ENCODE measurements at regions not wholly inside any gene's neighbourhood (a gene's known extent, or its start where the extent isn't known, plus 50 kb on each side); places are given as distances from the start of the nearest gene placed in this dataset.

GRCh38 chr12:64931321-64931720 is 106.9 kb downstream of the TBC1D30 start:
- DNase-seq (ENCODE audit: low read depth) = no peak

- no peak for DNase-seq (ENCODE audit: low read depth)
Observed at GRCh38 chr12:64931981-64932380, 107.5 kb downstream of the TBC1D30 start.

GRCh38 chr12:64933791-64934190 is 109.3 kb downstream of the TBC1D30 start:
- no peak for DNase-seq (ENCODE audit: low read depth)

- DNase-seq (ENCODE audit: low read depth) = no peak
Observed at GRCh38 chr12:64937452-64937851, 113.0 kb downstream of the TBC1D30 start.

GRCh38 chr12:64938179-64938578 is 113.7 kb downstream of the TBC1D30 start:
- no peak for DNase-seq (ENCODE audit: low read depth)

GRCh38 chr12:64943686-64944085 is 119.2 kb downstream of the TBC1D30 start:
- DNase-seq (ENCODE audit: low read depth) = peak; percentile 46

GRCh38 chr12:64944966-64945365 is 120.5 kb downstream of the TBC1D30 start:
- no peak for DNase-seq (ENCODE audit: low read depth)

GRCh38 chr12:64946132-64946829 is 121.8 kb downstream of the TBC1D30 start:
- no peak for DNase-seq (ENCODE audit: low read depth)

- no peak for DNase-seq (ENCODE audit: low read depth)
Observed at GRCh38 chr12:64950711-64951298, 126.4 kb downstream of the TBC1D30 start.

GRCh38 chr12:64951944-64952343 is 127.5 kb downstream of the TBC1D30 start:
- DNase-seq (ENCODE audit: low read depth) = no peak

GRCh38 chr12:64955746-64956145 is 131.3 kb downstream of the TBC1D30 start:
- no peak for DNase-seq (ENCODE audit: low read depth)

- no peak for DNase-seq (ENCODE audit: low read depth)
Observed at GRCh38 chr12:64965920-64966319, 141.5 kb downstream of the TBC1D30 start.

- peak; percentile 18 for DNase-seq (ENCODE audit: low read depth)
Observed at GRCh38 chr12:64968989-64969819, 144.8 kb downstream of the TBC1D30 start.

GRCh38 chr12:64976131-64976530 is 145.0 kb downstream of the WIF1 start:
- DNase-seq (ENCODE audit: low read depth) = no peak

- DNase-seq (ENCODE audit: low read depth) = no peak
Observed at GRCh38 chr12:64983771-64984278, 137.3 kb downstream of the WIF1 start.

- no peak for DNase-seq (ENCODE audit: low read depth)
Observed at GRCh38 chr12:64991121-64991611, 129.9 kb downstream of the WIF1 start.

- no peak for DNase-seq (ENCODE audit: low read depth)
Observed at GRCh38 chr12:64992116-64992515, 129.0 kb downstream of the WIF1 start.

- DNase-seq (ENCODE audit: low read depth) = no peak
Observed at GRCh38 chr12:64992641-64993040, 128.5 kb downstream of the WIF1 start.

GRCh38 chr12:64993461-64993860 is 127.6 kb downstream of the WIF1 start:
- no peak for DNase-seq (ENCODE audit: low read depth)

GRCh38 chr12:64995816-64996215 is 125.3 kb downstream of the WIF1 start:
- peak; percentile 13 for DNase-seq (ENCODE audit: low read depth)

- no peak for DNase-seq (ENCODE audit: low read depth)
Observed at GRCh38 chr12:64997858-64998257, 123.2 kb downstream of the WIF1 start.

GRCh38 chr12:64998371-64999147 is 122.5 kb downstream of the WIF1 start:
- no peak for DNase-seq (ENCODE audit: low read depth)
